WTC11 (cell line): ENCODE measurements at regions not wholly inside any gene's neighbourhood (a gene's known extent, or its start where the extent isn't known, plus 50 kb on each side); places are given as distances from the start of the nearest gene placed in this dataset.

ENCODE experiments used
- ATAC-seq: fragments of 200-7000 bp; cut with Tn5 transposase; 2 replicates; pipeline ENCODE4 v1.10.0; 2021; ENCODE audit warnings: mild to moderate bottlenecking, moderate library complexity
- CTCF ChIA-PET: fragments of 300-600 bp; sonication (Branson Sonifier 250); formaldehyde crosslinking; loops from one replicate; lab custom pipeline; 2021; ENCODE audit warnings: antibody characterized with exemption; lab: Charles Lee
- POLR2A ChIA-PET: fragments of 350-600 bp; sonication (Branson Sonifier 250); formaldehyde crosslinking; loops from one replicate; lab custom pipeline; 2021; ENCODE audit warnings: antibody characterized with exemption; lab: Charles Lee
- DNase-seq: peaks from one replicate; pipeline ENCODE4 v3.0.0; 2021; ENCODE audit warnings: low spot score
- H3K27ac Mint-ChIP-seq: 2 replicates; pipeline ENCODE4 v1.8.0; 2021; ENCODE audit warnings: mixed read lengths
- H3K27me3 Mint-ChIP-seq: 2 replicates; pipeline ENCODE4 v1.8.0; 2021; ENCODE audit warnings: low read depth, mild to moderate bottlenecking, moderate library complexity, mixed read lengths
- H3K36me3 Mint-ChIP-seq: 2 replicates; pipeline ENCODE4 v1.8.0; 2021; ENCODE audit warnings: mixed read lengths
- H3K4me1 Mint-ChIP-seq: 2 replicates; pipeline ENCODE4 v1.8.0; 2022; ENCODE audit warnings: mixed read lengths
- H3K4me3 Mint-ChIP-seq: 2 replicates; pipeline ENCODE4 v1.8.0; 2021; ENCODE audit warnings: mild to moderate bottlenecking, moderate library complexity, mixed read lengths
- H3K9me3 Mint-ChIP-seq: 2 replicates; pipeline ENCODE4 v1.8.0; 2021; ENCODE audit warnings: mixed read lengths
- ATF1 ChIP-seq: sonication (generic); formaldehyde crosslinking; IDR thresholded peaks from 2 replicates; pipeline ENCODE4 v1.8.1; 2023; ENCODE audit warnings: mild to moderate bottlenecking, moderate library complexity, missing genetic modification reagents
- ESRRA ChIP-seq: sonication (generic); formaldehyde crosslinking; IDR thresholded peaks from 2 replicates; pipeline ENCODE4 v1.8.1; 2022; ENCODE audit warnings: mild to moderate bottlenecking, missing genetic modification reagents, borderline replicate concordance
- ETV6 ChIP-seq: sonication (generic); formaldehyde crosslinking; IDR thresholded peaks from 2 replicates; pipeline ENCODE4 v1.8.1; 2022; ENCODE audit warnings: mild to moderate bottlenecking, missing genetic modification reagents
- GRHL2 ChIP-seq: fragments of 250-450 bp; sonication (Bioruptor Pico); IDR thresholded peaks from 2 replicates; pipeline ENCODE4 v1.8.0; 2022; ENCODE audit warnings: mild to moderate bottlenecking, moderate library complexity; ENCODE audit not compliant: insufficient replicate concordance, severe bottlenecking
- KAT7 ChIP-seq: sonication (generic); formaldehyde crosslinking; IDR thresholded peaks from 2 replicates; pipeline ENCODE4 v1.8.1; 2023; ENCODE audit warnings: missing genetic modification reagents, mild to moderate bottlenecking, borderline replicate concordance
- MXD4 ChIP-seq: fragments of 250-450 bp; sonication (Bioruptor Pico); IDR thresholded peaks from 2 replicates; pipeline ENCODE4 v1.8.0; 2021; ENCODE audit warnings: mild to moderate bottlenecking, moderate library complexity, borderline replicate concordance
- MYBL2 ChIP-seq: sonication (generic); formaldehyde crosslinking; IDR thresholded peaks from 2 replicates; pipeline ENCODE4 v1.8.1; 2023; ENCODE audit warnings: mild to moderate bottlenecking, moderate library complexity, missing genetic modification reagents
- NFATC4 ChIP-seq: fragments of 250-450 bp; sonication (Bioruptor Pico); IDR thresholded peaks from 2 replicates; pipeline ENCODE4 v1.9.0; 2021; ENCODE audit warnings: mild to moderate bottlenecking
- NFE2L1 ChIP-seq: sonication (generic); formaldehyde crosslinking; IDR thresholded peaks from 2 replicates; pipeline ENCODE4 v1.8.1; 2023; ENCODE audit warnings: missing genetic modification reagents
- NR2C2 ChIP-seq: sonication (generic); formaldehyde crosslinking; IDR thresholded peaks from 2 replicates; pipeline ENCODE4 v1.8.0; 2022; ENCODE audit warnings: mild to moderate bottlenecking, missing genetic modification reagents
- OVOL2 ChIP-seq: fragments of 250-450 bp; sonication (Bioruptor Pico); IDR thresholded peaks from 2 replicates; pipeline ENCODE4 v1.9.0; 2021; ENCODE audit warnings: mild to moderate bottlenecking, borderline replicate concordance
- RORB ChIP-seq: fragments of 250-450 bp; sonication (Bioruptor Pico); IDR thresholded peaks from 2 replicates; pipeline ENCODE4 v1.9.0; 2021; ENCODE audit warnings: mild to moderate bottlenecking
- SMAD3 ChIP-seq: sonication (generic); formaldehyde crosslinking; IDR thresholded peaks from 2 replicates; pipeline ENCODE4 v1.8.0; 2022; ENCODE audit warnings: missing genetic modification reagents, mild to moderate bottlenecking, borderline replicate concordance
- SOX15 ChIP-seq: fragments of 250-450 bp; sonication (Bioruptor Pico); IDR thresholded peaks from 2 replicates; pipeline ENCODE4 v1.9.0; 2021; ENCODE audit warnings: mild to moderate bottlenecking
- TEAD1 ChIP-seq: sonication (generic); formaldehyde crosslinking; IDR thresholded peaks from 2 replicates; pipeline ENCODE4 v1.8.0; 2022; ENCODE audit warnings: mild to moderate bottlenecking, missing genetic modification reagents
- ZBTB21 ChIP-seq: sonication (generic); formaldehyde crosslinking; IDR thresholded peaks from 2 replicates; pipeline ENCODE4 v1.8.1; 2023; ENCODE audit warnings: mild to moderate bottlenecking, missing genetic modification reagents, borderline replicate concordance
- ZNF138 ChIP-seq: sonication (generic); formaldehyde crosslinking; conservative IDR thresholded peaks from 2 replicates; pipeline ENCODE4 v1.8.1; 2022; ENCODE audit warnings: mild to moderate bottlenecking, moderate library complexity, missing genetic modification reagents
- ZNF423 ChIP-seq: fragments of 250-450 bp; sonication (Bioruptor Pico); IDR thresholded peaks from 2 replicates; pipeline ENCODE4 v2.1.2; 2022; ENCODE audit warnings: mild to moderate bottlenecking, moderate library complexity
- TF ChIP-seq, protein P1 (sequence below): sonication (generic); formaldehyde crosslinking; IDR thresholded peaks from 2 replicates; pipeline ENCODE4 v1.8.0; 2022; ENCODE audit warnings: mild to moderate bottlenecking, missing genetic modification reagents
- TF ChIP-seq, protein P2 (sequence below): sonication (generic); formaldehyde crosslinking; conservative IDR thresholded peaks from 2 replicates; pipeline ENCODE4 v1.8.1; 2022; ENCODE audit warnings: mild to moderate bottlenecking, missing genetic modification reagents
- TF ChIP-seq, protein P3 (sequence below): sonication (generic); formaldehyde crosslinking; IDR thresholded peaks from 2 replicates; pipeline ENCODE4 v1.8.1; 2022; ENCODE audit warnings: mild to moderate bottlenecking, moderate library complexity, missing genetic modification reagents
- TF ChIP-seq, protein P4 (sequence below): sonication (generic); formaldehyde crosslinking; IDR thresholded peaks from 2 replicates; pipeline ENCODE4 v1.8.0; 2022; ENCODE audit warnings: mild to moderate bottlenecking, missing genetic modification reagents
- TF ChIP-seq, protein P5 (sequence below): fragments of 250-450 bp; sonication (Bioruptor Pico); IDR thresholded peaks from 2 replicates; pipeline ENCODE4 v1.9.0; 2021; ENCODE audit warnings: mild to moderate bottlenecking, borderline replicate concordance
- TF ChIP-seq, protein P6 (sequence below): fragments of 250-450 bp; sonication (Bioruptor Pico); IDR thresholded peaks from 2 replicates; pipeline ENCODE4 v1.8.0; 2021; ENCODE audit warnings: mild to moderate bottlenecking
- TF ChIP-seq, protein P7 (sequence below): sonication (generic); formaldehyde crosslinking; IDR thresholded peaks from 2 replicates; pipeline ENCODE4 v1.8.1; 2023; ENCODE audit warnings: mild to moderate bottlenecking, missing genetic modification reagents, moderate library complexity
- TF ChIP-seq, protein P8 (sequence below): sonication (generic); formaldehyde crosslinking; conservative IDR thresholded peaks from 2 replicates; pipeline ENCODE4 v1.8.1; 2023; ENCODE audit warnings: mild to moderate bottlenecking, low read depth, missing genetic modification reagents, moderate library complexity

DNA sequence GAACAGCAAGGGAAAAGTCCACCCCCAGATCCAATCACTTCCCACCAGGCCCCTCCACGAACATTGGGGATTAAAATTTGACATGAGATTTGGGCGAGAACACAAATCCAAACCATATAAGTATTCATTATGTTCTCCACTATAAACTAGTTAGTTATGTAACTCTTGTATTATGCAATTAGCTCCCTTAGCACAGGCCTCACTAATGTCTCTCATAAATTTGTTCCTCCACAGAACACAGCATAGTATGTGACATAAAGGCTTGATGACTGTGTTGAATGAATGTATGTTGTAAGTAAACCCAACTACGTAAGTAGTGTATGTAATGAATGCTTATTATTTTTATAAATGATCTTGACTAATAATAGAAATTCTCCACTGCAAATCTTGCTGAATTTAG, 223.3 kb upstream of the ZRANB2 start:
- TF ChIP-seq, protein P1, sequence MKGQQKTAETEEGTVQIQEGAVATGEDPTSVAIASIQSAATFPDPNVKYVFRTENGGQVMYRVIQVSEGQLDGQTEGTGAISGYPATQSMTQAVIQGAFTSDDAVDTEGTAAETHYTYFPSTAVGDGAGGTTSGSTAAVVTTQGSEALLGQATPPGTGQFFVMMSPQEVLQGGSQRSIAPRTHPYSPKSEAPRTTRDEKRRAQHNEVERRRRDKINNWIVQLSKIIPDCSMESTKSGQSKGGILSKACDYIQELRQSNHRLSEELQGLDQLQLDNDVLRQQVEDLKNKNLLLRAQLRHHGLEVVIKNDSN = no peak
- TF ChIP-seq NFE2L1 (CRISPR knock-in tag) = no peak
- TF ChIP-seq RORB (CRISPR knock-in tag) = no peak
- TF ChIP-seq SMAD3 (CRISPR knock-in tag) = no peak
- no peak for TF ChIP-seq ATF1 (CRISPR knock-in tag)
- TF ChIP-seq TEAD1 = no peak
- no peak for TF ChIP-seq GRHL2 (CRISPR knock-in tag)
- no peak for TF ChIP-seq NR2C2
- TF ChIP-seq, protein P2, sequence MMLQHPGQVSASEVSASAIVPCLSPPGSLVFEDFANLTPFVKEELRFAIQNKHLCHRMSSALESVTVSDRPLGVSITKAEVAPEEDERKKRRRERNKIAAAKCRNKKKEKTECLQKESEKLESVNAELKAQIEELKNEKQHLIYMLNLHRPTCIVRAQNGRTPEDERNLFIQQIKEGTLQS (CRISPR knock-in tag) = no peak
- H3K27me3 Mint-ChIP-seq = no peaks in the 10 kb centered on the region
- no peak overlapping the region for H3K27ac Mint-ChIP-seq
- H3K36me3 Mint-ChIP-seq = no peaks in the 10 kb centered on the region
- ATAC-seq (no peak), DNase-seq (no peak)
- no peaks in the 10 kb centered on the region for H3K9me3 Mint-ChIP-seq
- H3K4me1 Mint-ChIP-seq = peaks cover 7% of the 10 kb centered on the region
- ChIA-PET CTCF (no interaction called here), POLR2A (no interaction called here)
- no peak overlapping the region for H3K4me3 Mint-ChIP-seq

DNA sequence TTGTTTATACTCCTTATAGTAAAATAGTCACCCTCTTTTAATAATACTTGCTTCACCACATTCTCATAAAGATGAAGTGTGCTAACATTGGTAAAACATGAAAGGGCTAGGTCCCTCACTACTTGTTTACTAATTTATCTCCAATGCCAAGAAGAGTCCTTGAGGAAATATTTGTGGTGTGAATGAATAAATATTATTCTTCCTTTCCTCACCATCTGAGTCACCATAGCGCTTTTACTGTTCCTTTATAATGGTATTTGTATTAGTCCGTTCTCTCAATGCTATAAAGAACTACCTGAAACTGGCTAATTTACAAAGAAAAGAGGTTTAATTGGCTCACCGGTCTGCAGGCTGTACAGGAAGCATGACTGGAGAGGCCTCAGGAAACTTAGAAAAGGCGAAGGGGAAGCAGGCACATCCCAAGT, 222.8 kb upstream of the ZRANB2 start:
- no peak overlapping the region for H3K27ac Mint-ChIP-seq

More for the DNA sequence above, 222.8 kb upstream of the ZRANB2 start:
- Mint-ChIP-seq H3K4me1 (peaks cover 7% of the 10 kb centered on the region), H3K27me3 (no peaks in the 10 kb centered on the region), H3K36me3 (no peaks in the 10 kb centered on the region), H3K9me3 (no peaks in the 10 kb centered on the region), H3K4me3 (no peak overlapping the region)
- TF ChIP-seq TEAD1 (no peak), OVOL2 (no peak), RORB (CRISPR knock-in tag) (no peak), ZNF423 (CRISPR knock-in tag) (no peak), MYBL2 (CRISPR knock-in tag) (no peak), KAT7 (CRISPR knock-in tag) (no peak), NFE2L1 (CRISPR knock-in tag) (no peak), NFATC4 (no peak), ZBTB21 (CRISPR knock-in tag) (no peak), ETV6 (no peak), MXD4 (no peak), ESRRA (no peak), SOX15 (CRISPR knock-in tag) (no peak), ZNF138 (CRISPR knock-in tag) (no peak)
- TF ChIP-seq, protein P3, sequence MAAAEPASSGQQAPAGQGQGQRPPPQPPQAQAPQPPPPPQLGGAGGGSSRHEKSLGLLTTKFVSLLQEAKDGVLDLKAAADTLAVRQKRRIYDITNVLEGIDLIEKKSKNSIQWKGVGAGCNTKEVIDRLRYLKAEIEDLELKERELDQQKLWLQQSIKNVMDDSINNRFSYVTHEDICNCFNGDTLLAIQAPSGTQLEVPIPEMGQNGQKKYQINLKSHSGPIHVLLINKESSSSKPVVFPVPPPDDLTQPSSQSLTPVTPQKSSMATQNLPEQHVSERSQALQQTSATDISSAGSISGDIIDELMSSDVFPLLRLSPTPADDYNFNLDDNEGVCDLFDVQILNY (CRISPR knock-in tag) = no peak
- TF ChIP-seq, protein P4, sequence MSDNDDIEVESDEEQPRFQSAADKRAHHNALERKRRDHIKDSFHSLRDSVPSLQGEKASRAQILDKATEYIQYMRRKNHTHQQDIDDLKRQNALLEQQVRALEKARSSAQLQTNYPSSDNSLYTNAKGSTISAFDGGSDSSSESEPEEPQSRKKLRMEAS = no peak
- TF ChIP-seq, protein P5, sequence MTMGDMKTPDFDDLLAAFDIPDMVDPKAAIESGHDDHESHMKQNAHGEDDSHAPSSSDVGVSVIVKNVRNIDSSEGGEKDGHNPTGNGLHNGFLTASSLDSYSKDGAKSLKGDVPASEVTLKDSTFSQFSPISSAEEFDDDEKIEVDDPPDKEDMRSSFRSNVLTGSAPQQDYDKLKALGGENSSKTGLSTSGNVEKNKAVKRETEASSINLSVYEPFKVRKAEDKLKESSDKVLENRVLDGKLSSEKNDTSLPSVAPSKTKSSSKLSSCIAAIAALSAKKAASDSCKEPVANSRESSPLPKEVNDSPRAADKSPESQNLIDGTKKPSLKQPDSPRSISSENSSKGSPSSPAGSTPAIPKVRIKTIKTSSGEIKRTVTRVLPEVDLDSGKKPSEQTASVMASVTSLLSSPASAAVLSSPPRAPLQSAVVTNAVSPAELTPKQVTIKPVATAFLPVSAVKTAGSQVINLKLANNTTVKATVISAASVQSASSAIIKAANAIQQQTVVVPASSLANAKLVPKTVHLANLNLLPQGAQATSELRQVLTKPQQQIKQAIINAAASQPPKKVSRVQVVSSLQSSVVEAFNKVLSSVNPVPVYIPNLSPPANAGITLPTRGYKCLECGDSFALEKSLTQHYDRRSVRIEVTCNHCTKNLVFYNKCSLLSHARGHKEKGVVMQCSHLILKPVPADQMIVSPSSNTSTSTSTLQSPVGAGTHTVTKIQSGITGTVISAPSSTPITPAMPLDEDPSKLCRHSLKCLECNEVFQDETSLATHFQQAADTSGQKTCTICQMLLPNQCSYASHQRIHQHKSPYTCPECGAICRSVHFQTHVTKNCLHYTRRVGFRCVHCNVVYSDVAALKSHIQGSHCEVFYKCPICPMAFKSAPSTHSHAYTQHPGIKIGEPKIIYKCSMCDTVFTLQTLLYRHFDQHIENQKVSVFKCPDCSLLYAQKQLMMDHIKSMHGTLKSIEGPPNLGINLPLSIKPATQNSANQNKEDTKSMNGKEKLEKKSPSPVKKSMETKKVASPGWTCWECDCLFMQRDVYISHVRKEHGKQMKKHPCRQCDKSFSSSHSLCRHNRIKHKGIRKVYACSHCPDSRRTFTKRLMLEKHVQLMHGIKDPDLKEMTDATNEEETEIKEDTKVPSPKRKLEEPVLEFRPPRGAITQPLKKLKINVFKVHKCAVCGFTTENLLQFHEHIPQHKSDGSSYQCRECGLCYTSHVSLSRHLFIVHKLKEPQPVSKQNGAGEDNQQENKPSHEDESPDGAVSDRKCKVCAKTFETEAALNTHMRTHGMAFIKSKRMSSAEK (CRISPR knock-in tag) = no peak
- TF ChIP-seq, protein P6, sequence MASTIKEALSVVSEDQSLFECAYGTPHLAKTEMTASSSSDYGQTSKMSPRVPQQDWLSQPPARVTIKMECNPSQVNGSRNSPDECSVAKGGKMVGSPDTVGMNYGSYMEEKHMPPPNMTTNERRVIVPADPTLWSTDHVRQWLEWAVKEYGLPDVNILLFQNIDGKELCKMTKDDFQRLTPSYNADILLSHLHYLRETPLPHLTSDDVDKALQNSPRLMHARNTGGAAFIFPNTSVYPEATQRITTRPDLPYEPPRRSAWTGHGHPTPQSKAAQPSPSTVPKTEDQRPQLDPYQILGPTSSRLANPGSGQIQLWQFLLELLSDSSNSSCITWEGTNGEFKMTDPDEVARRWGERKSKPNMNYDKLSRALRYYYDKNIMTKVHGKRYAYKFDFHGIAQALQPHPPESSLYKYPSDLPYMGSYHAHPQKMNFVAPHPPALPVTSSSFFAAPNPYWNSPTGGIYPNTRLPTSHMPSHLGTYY (CRISPR knock-in tag) = no peak
- TF ChIP-seq, protein P7, sequence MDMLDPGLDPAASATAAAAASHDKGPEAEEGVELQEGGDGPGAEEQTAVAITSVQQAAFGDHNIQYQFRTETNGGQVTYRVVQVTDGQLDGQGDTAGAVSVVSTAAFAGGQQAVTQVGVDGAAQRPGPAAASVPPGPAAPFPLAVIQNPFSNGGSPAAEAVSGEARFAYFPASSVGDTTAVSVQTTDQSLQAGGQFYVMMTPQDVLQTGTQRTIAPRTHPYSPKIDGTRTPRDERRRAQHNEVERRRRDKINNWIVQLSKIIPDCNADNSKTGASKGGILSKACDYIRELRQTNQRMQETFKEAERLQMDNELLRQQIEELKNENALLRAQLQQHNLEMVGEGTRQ = no peak
- TF ChIP-seq, protein P8, sequence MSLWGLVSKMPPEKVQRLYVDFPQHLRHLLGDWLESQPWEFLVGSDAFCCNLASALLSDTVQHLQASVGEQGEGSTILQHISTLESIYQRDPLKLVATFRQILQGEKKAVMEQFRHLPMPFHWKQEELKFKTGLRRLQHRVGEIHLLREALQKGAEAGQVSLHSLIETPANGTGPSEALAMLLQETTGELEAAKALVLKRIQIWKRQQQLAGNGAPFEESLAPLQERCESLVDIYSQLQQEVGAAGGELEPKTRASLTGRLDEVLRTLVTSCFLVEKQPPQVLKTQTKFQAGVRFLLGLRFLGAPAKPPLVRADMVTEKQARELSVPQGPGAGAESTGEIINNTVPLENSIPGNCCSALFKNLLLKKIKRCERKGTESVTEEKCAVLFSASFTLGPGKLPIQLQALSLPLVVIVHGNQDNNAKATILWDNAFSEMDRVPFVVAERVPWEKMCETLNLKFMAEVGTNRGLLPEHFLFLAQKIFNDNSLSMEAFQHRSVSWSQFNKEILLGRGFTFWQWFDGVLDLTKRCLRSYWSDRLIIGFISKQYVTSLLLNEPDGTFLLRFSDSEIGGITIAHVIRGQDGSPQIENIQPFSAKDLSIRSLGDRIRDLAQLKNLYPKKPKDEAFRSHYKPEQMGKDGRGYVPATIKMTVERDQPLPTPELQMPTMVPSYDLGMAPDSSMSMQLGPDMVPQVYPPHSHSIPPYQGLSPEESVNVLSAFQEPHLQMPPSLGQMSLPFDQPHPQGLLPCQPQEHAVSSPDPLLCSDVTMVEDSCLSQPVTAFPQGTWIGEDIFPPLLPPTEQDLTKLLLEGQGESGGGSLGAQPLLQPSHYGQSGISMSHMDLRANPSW (CRISPR knock-in tag) = no peak
- ATAC-seq (no peak), DNase-seq (no peak)
- ChIA-PET CTCF (no interaction called here), POLR2A (no interaction called here)
